GM18519 (cell line): ENCODE measurements at regions not wholly inside any gene's neighbourhood (a gene's known extent, or its start where the extent isn't known, plus 50 kb on each side); places are given as distances from the start of the nearest gene placed in this dataset.

Experiments used
- ATAC-seq: cut with Tn5 transposase; IDR thresholded peaks from one replicate; pipeline ENCODE4 v1.9.1; 2021; ENCODE audit warnings: mild to moderate bottlenecking, moderate library complexity; ENCODE audit not compliant: unreplicated experiment, low FRiP score

DNA sequence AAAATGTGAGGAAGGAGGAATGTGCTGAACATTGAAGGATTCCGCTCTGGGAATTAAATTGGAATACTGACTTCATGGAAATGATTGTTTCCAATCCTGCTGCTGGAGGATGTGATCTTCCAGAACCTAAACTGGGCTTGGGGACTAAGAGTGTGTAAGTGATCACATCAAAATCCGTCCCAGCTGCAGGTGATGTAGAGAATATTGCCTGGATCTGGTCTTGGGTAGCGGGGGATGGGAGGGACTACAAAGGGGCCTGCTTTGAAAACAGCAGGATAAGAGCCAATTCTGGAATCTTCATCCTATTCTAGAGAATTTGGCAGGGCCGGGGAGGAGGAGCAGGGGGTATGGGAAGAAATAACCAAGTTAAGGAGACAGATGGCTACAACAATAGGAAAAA is 552.2 kb upstream of the FZD8 start:
- no peak for ATAC-seq

DNA sequence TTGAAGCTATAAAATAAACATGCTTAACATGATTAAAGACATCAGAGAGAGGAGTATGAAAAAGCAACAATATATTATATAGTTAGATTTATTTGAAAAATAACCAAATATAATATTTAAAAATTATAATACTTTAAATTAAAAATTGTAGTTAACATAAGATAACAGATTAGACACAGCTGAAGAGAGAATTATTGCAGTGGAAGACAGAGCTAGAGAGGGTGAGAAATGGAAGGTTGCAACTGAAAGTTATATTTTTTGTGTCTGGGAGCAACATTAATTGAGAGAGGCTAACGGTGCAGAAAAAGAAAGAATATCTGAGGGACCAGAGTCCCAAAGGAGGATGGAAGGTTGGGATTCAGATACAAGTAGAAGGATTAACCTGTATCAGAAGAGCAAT is 548.9 kb upstream of the FZD8 start:
- no peak for ATAC-seq

DNA sequence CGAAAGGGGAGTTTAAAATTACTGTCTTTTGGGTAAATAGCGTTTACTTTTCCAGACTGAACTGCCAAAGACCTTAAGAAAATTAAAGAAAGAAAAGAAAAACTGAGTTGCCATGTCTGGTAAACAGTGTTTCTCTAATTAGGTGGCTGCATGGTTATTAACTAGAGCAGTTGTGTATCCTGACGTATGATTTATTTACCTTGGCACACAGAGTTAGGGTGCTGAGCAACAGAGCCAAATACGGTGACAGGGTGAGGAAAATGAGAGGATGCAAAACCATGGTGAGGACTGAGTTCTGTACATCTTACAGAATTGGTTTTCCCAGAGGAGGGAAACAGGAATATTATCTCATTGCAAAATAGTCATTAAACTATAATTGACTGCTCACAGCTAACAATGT is 546.4 kb upstream of the FZD8 start:
- ATAC-seq = no peak

DNA sequence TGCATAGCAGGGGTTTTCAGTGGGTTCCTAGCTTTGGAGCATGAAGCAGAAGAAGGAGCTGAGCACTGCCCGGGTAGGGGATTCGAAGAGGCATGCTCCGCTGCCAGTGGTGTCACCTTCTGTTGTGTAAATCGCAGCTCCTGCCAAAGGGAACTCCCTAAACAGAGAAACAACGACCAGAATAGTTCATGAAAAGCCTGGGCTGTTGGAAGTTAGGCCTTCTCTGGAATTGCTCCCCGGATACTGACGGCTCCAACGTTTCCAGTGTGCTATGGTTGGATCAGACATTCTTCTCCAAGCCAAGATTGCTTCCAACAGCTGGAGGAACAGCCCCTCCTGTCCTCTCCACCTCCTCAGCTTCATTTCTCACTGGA is 546.0 kb upstream of the FZD8 start:
- no peak for ATAC-seq

DNA sequence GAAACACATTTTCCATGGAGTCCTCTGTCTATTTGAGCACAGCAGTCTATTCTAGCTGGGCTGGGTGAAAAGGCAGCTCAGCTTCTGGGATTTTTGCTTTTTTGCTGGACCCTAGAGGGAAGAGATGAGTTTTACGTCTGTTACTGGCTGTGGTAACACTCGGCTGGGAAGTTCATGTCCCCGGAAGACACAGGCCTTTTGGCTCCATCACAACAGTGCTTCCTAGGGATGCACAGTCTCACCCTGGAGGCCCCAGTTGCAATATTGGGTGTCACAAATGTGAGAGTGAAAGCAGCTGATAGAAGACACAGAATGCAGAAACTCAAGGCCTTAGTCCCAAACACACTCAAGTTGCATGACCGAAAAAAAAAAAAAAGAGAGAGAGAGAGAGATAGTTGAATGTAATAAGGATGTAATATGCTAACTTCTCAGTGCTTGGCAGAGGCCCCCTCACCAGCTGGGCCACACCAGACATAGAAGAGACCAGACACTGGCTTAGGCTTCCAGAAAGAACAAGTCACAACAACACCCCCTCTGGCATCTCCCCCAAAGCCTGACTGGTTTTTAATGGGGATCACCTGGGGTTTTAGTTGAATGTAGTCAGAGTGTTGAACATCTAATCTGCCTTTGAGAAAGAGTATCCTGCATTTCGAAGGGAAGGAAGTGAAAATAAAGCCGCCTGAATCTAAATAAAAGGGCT is 545.4 kb upstream of the FZD8 start:
- ATAC-seq = no peak

DNA sequence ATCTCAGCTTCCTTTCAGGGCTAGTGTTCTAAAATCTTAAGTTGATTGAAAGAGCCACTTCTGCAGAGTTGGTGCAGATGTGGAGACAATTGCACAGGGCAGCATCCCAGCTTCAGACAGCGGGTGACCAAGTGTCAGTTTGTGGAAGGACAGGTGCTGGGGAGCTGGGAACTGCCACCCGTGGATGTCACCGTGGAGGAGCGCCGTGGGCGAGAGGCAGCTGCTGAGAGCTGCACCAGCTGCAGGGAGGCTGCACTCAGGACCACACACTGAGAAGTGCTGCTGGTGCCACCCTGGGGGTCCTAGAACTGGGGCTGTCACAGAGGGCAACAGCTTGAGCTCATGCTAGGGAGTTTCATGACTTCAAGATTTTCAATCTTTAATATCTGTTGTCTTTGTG is 543.0 kb upstream of the FZD8 start:
- no peak for ATAC-seq

DNA sequence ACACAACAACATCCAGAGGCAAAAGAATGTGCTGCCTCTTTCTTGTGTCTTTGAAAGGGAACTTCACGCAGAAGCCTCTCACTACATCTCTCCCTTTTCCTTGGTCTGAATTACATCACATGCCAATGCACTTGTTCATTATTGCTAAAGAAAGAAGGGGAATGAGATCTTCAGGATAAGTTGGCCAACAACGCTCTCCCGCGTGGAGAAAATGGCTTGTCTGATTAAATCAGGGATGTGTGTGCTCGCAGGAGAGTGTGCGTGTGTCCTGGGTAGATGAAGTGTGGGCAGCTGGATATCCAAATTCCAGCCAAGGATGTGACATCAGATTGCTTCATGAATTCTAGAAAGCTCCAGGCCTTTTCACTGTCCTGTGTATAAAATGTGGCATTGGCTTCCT is 541.6 kb upstream of the FZD8 start:
- no peak for ATAC-seq

DNA sequence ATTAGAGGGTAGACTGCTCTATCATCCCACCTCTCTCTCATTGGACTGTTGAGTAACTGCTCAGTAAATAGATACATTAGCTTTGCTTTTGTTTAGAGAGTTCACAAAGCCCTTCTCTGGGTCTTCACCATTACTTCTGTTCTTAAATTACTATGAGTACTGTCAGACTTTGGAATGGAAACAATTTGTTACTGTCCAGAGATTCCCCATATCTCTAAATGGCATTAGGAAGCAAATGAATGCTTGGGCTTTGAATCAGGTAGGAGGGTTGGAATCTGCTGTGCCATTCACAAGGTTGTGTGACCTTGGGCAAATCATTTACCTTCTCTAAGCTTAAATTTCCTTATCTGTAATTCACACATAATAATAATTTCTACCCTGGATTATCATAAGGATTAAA is 541.0 kb upstream of the FZD8 start:
- no peak for ATAC-seq

DNA sequence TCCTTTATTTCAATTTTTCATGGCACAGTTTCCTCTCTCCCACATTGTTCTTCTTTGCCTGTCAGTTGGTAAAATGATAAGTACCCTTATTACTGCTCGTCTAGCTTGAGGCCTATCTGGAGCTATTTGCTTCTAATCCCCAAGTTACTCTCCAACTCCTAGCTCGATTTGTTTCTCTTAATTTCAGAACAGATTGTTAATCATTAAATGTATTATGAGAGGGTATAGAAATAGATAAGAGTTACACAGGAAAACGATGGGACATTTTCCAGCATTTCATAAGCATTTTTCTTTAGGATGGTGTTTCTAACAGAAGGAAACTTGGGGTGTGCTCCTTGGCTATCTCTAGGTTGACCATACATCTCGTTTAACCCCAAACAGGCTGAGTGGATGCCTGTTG is 540.5 kb upstream of the FZD8 start:
- ATAC-seq = no peak

DNA sequence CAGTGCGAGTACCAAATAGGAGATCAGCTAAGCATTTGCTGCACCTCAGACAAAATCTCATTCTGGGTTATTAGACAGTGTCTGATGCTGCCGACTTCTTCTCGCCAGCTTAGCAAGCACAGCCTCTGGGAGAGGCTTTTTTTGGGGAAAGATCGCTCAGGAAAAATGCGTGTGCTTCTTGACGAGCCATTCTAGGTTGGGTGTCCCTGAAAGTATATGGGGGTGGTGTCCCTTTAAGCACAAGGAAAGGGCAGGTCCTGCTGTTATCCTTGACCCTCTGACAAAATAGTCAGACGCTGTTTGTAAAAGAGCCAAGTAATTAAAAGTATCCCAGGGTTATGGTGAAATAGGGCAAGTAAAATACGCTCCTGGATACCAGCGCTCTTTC is 540.1 kb upstream of the FZD8 start:
- ATAC-seq = no peak

DNA sequence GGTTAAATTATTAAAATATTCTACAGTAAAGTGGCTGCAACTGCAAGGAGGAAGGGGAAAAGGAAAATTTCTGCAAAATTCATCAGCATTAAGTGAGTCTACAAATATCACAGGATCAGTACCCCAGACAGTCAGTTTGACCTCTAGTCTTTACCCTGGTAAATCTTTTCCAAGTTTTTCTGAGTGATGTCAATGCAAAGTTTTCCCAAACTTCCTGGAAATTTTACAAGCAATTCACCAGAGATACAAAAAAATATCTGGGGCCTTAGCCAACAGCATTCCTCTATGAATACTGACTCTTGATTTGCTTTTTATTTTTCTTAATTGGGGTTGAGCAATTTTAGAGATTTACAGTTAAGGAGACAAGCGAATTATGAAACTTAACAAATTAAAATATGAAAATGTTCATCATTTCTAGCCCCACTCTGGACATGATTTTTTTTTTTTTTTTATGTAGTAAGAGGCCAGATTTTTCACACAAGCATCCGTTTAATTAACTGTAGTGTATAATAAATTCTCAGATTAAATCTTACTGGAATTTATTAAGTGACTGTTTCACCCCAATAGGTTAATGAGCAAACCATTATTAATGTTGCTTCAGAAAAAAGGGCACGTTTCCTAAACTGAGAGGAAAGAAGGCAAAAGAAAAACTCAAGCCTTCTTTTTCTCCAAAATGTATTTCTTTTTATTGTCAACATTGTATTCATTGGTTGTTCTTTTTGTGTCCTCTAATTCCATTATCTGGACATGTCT is 539.5 kb upstream of the FZD8 start:
- no peak for ATAC-seq

DNA sequence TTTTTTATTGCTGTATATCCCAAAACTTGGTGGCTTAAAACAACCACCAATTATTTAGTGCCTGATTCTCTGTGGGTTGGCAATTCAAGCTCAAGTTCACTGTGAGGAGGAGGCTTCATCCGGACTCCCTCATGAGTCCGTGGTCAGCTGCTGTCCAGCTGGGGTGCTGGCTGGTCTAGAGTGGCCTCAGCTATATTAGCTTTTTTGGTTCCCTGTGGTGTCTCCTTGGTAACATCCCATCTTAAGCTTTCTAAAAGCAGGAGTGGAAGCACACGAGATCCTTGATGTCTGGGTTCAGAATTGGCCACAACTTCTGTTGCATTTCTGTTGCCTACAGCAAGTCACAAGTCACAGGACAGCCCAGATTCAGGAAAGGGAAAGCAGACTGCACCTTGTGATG is 536.5 kb upstream of the FZD8 start:
- ATAC-seq = no peak

DNA sequence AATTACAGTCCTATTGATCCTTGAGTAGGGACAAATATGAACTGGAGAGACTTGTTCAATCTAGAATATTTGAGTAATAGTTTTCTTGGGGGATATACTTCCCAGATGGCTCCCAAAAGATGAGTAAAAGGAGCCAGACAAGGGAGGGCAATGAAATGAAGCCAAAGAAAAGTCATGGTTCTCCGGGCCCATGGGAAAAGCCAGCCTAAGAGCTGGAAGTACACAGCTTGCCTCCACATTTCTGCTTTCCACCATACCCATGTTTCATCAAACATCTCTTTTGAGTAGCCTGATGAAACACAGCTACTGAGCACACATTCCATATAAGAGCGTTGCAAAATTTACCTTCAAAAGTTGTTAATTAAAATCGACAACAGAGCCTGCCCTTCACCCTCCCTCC is 535.0 kb upstream of the FZD8 start:
- no peak for ATAC-seq

DNA sequence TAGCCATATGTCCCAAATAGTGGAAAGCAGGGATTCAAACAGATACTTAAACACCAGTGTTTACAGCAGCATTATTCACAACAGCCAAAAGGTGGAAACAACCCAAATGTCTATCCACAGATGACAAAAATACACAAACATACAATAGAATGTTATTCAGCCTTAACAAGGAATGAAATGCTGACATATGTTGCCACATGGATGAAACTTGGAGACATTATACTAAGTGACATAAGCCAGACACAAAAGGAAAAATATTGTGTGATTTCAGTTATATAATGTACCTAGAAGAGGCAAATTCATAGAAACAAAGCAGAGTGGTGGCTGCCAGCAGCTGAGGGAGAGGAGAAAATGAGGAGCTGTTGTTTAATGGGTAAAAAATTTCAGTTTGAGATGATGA is 533.9 kb upstream of the FZD8 start:
- ATAC-seq = no peak

DNA sequence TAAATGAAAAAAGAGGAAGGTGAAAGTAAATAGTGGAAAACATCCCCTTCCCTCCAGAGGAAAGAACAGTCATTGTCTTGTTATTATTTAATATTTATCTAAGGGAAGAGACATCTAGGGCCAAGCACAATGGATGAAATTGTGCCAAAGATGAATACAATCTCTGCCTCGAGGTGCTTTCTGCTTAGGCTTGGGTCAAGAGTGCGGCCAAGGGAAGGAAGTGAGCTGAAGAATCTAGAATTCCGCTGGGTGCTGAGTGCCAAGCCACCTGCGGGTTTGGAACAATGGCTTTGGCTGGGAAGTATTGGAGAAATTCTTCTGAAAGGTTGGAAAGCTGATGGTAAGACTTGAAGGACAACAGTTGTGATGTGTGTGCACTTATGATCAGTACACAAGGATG is 531.3 kb upstream of the FZD8 start:
- ATAC-seq = no peak

DNA sequence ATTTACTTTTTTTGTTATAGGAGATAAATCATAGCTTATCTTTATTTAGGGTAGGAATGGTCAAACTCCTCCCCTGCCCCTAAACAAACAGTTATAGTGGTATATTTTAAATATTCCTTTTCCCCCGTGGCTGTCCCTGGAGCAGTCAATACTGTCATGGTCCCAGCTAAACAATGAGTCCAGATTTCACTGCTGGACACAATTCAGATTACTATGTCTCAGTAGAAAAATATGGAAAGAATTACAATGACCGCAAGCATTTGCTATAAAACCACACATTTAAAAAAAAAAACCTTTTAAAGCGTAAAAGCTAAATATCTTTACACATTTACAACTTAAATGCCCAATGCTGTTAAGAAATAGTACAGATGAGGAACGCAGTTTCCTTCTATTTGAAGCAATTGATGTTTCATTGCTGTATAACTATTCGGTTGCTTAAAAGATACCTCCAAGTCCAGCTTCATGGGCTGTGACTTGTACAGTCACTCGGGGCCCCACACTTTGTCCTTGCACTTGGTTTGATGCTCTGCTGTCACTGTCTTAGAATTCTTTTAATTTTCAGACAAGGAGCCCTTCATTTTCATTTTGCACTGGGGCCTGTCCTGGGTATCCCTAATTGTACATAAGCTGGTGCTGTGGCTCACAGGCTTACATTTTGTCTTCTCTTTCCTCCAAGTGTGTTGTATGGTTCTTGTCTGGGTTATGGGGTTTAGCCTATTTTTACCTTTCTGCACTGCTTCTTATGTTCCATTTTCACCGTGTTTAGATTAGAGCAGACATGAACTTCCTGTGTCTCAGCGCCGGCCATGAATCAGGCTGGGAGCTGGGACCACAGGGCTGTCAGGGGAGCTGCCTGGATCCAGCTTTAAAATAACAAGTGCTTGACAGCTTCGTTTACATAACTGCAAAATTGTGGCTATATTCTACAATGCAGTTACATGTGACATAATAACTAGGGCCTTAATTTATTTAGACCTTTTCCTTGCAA is 530.2 kb upstream of the FZD8 start:
- ATAC-seq = no peak

DNA sequence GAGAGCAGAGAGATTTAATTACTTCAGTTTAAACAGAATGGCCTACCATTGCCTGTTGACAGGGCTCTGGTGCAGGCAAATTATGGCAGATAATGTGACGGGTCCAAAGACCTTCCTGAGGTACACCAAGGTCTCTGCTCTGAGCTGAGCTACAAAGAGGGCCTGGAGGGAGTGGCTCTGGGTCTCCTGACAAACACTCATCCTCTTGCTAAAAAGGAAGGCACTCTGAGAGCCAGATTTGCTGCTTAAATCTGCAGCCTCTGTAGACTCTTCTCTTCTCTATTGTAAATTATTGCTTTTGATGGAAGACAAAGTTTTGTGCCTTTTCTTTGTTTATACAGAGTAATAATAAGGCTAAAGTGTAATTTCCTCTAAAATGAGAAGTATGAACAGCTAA is 529.5 kb upstream of the FZD8 start:
- ATAC-seq = no peak

DNA sequence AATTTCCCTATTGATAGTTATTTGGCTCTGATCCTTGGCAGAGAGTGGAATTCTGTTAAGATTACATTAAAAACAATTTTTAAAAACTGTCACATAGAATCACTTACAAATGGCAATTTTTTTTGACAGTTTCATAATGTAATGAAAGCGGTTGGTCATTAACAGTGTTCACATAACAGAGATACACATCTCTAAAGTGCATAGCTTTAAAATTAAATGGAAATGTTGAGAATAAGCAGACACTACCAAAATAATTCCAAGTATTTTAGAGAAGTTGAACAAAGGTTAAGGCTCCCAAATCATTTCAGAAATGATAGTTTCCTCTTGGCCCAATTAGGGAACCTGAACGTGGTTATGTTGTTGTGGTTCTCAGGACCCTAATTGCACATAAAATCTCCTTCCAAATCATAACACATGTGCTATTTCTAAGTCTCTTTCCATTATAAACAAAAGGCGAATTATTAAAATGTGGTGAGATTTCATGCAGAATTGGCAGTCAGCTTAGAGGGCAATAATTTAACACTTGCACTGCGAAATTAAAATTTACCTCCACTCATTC is 528.9 kb upstream of the FZD8 start:
- no peak for ATAC-seq

DNA sequence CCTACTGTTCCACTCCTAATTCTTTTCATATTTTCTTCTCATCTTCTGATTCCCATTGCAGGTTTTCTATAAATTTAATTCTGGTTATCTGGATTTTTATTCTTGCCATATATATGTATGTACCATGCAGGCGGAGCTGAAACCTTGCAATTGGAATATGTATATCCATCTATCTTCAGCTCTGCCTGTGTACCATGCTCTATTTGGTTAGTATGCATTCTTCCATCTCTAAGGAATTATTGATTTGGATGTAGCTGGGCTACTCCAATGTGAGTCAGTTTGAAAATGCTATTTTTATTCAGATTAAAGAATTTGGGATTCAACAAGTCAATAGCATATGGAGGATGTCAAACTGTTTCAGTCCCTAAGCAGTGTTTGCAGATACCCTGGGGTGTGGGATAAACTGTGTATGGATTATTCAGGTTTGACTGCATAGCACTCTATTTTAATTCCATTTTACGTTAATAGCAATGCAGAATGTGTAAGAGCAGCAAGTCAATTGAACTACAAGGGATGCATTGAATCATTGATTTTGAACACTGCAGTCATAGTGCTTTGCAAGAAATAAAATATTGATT is 528.1 kb upstream of the FZD8 start:
- no peak for ATAC-seq

DNA sequence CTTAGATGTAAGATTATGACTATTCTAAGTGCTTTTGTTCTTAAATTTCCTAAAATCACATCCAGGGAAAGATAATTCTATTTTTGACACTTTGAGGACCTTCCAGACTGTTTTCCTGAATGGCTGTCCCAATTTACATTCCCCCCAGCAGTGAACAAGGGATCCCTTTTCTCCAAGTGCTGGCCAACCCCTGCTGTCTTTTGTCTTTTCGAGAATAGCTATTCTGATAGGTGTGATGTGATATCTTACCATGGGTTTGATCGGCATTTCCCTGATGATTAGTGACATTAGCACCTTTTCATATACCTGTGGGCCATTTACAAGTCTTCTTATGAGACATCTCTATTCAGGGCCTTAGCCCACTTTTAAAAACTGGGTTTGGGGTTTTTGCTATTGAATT is 526.7 kb upstream of the FZD8 start:
- no peak for ATAC-seq
